DND-41 (cell line): ENCODE measurements at regions not wholly inside any gene's neighbourhood (a gene's known extent, or its start where the extent isn't known, plus 50 kb on each side); places are given as distances from the start of the nearest gene placed in this dataset.

Experiments
- ATAC-seq: fragments of 200-7000 bp; cut with Tn5 transposase; 3 replicates; pipeline ENCODE4 v1.9.1; 2021; ENCODE audit warnings: low read depth; ENCODE audit not compliant: insufficient read depth
- DNase-seq: peaks from one replicate; pipeline ENCODE4 v3.0.0-alpha.2; 2020
- H2AFZ ChIP-seq: 2 replicates; pipeline ENCODE4 v1.6.0; 2012; ENCODE audit warnings: low read depth, low read length
- H3K27ac ChIP-seq: 2 replicates; pipeline ENCODE4 v1.5.1; 2012; ENCODE audit warnings: low read length, inconsistent platforms
- H3K27me3 ChIP-seq: fragments of 200-600 bp; sonication (generic); 2 replicates; pipeline ENCODE4 v1.6.0; 2012; ENCODE audit warnings: low read length, mild to moderate bottlenecking, inconsistent platforms; ENCODE audit not compliant: insufficient read depth, poor library complexity
- H3K36me3 ChIP-seq: 2 replicates; pipeline ENCODE4 v1.5.1; 2012; ENCODE audit warnings: low read length, inconsistent platforms; ENCODE audit not compliant: insufficient read depth
- H3K4me1 ChIP-seq: 2 replicates; pipeline ENCODE4 v1.5.1; 2012; ENCODE audit warnings: mild to moderate bottlenecking, low read length; ENCODE audit not compliant: insufficient read depth
- H3K4me2 ChIP-seq: 2 replicates; pipeline ENCODE4 v1.6.0; 2012; ENCODE audit warnings: mild to moderate bottlenecking, moderate library complexity, low read length, inconsistent platforms; ENCODE audit not compliant: insufficient read depth
- H3K4me3 ChIP-seq, 2 experiments: fragments of 200-600 bp in 1 of 2; shearing (Covaris generic) in 1 of 2; 2 replicates each; pipeline ENCODE4 v1.5.1; 2012 to 2016; ENCODE audit warnings: inconsistent platforms in 2 of 2, low read length in 2 of 2, mild to moderate bottlenecking in 2 of 2, low read depth in 1 of 2, moderate library complexity in 1 of 2
- H3K79me2 ChIP-seq: 2 replicates; pipeline ENCODE4 v1.6.0; 2012; ENCODE audit warnings: low read length, inconsistent platforms; ENCODE audit not compliant: insufficient read depth
- H3K9ac ChIP-seq: 2 replicates; pipeline ENCODE4 v1.6.0; 2012; ENCODE audit warnings: low read depth, mild to moderate bottlenecking, inconsistent platforms, low read length, moderate library complexity
- H3K9me3 ChIP-seq: 2 replicates; pipeline ENCODE4 v1.5.1; 2012; ENCODE audit warnings: low read length, moderate library complexity, mild to moderate bottlenecking, inconsistent platforms; ENCODE audit not compliant: insufficient read depth, severe bottlenecking
- H4K20me1 ChIP-seq: 2 replicates; pipeline ENCODE4 v1.6.0; 2012; ENCODE audit warnings: low read length; ENCODE audit not compliant: insufficient read depth
- CTCF ChIP-seq: IDR thresholded peaks from 2 replicates; pipeline ENCODE4 v1.5.1; 2012; ENCODE audit warnings: borderline replicate concordance, low read length, moderate library complexity, mild to moderate bottlenecking; ENCODE audit not compliant: poor library complexity, severe bottlenecking; ENCODE audit errors: extremely low read depth
- EZH2 ChIP-seq: IDR thresholded peaks from 3 replicates; pipeline ENCODE4 v1.6.1; 2012; ENCODE audit warnings: borderline replicate concordance, low read depth, mild to moderate bottlenecking, moderate library complexity, low read length, inconsistent platforms; ENCODE audit not compliant: severe bottlenecking

DNA sequence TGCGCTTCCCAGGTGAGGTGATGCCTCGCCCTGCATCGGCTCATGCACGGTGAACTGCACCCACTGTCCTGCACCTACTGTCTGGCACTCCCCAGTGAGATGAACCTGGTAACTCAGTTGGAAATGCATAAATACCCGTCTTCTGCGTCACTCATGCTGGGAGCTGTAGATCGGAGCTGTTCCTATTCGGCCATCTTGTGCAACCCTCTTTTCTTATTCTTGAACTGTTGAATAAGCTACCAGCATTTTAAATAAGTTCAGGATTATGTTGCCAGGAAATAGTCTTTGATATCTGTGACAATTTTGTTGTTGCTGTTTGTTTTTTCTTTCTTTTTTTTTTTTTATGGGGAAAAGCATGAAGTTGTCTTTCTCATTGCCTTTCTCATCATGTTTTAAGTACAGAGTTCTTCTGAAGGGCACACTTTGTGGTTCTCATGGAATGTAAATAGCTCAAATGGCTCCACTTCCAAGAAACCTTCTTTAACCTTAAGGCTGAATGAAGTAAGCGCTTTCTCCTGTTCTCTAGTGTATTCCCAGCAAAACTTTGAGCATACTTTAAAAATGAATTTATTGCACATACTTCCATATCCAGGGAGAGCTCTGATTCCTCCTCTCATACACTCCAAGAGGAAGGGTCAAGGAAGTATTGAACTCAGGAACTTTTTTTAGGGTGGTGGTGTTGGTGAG, 468.0 kb upstream of the TBL1XR1 start:
- DNase-seq (no peak), ATAC-seq (no peak)
- Histone ChIP-seq H3K79me2 (no peaks in the 10 kb centered on the region), H3K27me3 (no peaks in the 10 kb centered on the region), H3K4me1 (no peaks in the 10 kb centered on the region), H3K4me2 (no peak overlapping the region), H2AFZ (no peak overlapping the region), H3K9ac (no peak overlapping the region), H3K27ac (no peak overlapping the region), H3K9me3 (no peaks in the 10 kb centered on the region), H3K4me3 (no peak overlapping the region), H4K20me1 (no peaks in the 10 kb centered on the region), H3K36me3 (no peaks in the 10 kb centered on the region)
- TF ChIP-seq CTCF (no peak), EZH2 (no peak)

GRCh38 chr3:177672252-177672911, 475.1 kb upstream of the TBL1XR1 start:
- no peak overlapping the region for H3K27ac ChIP-seq
- H3K4me1 ChIP-seq: peaks cover 7% of the 10 kb centered on the region; the same call in 1 of the 2 replicates
- no peak overlapping the region for H3K4me3 ChIP-seq
- H3K9ac ChIP-seq: no peak overlapping the region
- no peak overlapping the region for H2AFZ ChIP-seq
- no peak overlapping the region for H3K4me2 ChIP-seq
- no peak for TF ChIP-seq CTCF
- no peaks in the 10 kb centered on the region for H3K36me3 ChIP-seq
- no peaks in the 10 kb centered on the region for H3K9me3 ChIP-seq
- H3K27me3 ChIP-seq: no peaks in the 10 kb centered on the region
- H3K79me2 ChIP-seq: no peaks in the 10 kb centered on the region
- no peaks in the 10 kb centered on the region for H4K20me1 ChIP-seq
- ATAC-seq (no peak), DNase-seq (no peak)

GRCh38 chr3:177673112-177673914, 476.0 kb upstream of the TBL1XR1 start:
- Histone ChIP-seq H3K9ac (no peak overlapping the region), H3K79me2 (no peaks in the 10 kb centered on the region), H3K36me3 (no peaks in the 10 kb centered on the region), H3K9me3 (no peaks in the 10 kb centered on the region), H3K4me2 (no peak overlapping the region), H2AFZ (no peak overlapping the region), H3K4me1 (peaks cover 7% of the 10 kb centered on the region; the same call in 1 of the 2 replicates), H3K4me3 (no peak overlapping the region), H4K20me1 (no peaks in the 10 kb centered on the region), H3K27ac (no peak overlapping the region), H3K27me3 (no peaks in the 10 kb centered on the region)
- TF ChIP-seq EZH2 (no peak), CTCF (no peak)
- DNase-seq: no peak
- ATAC-seq: no peak
